GM19324 (cell line): ENCODE measurements at regions not wholly inside any gene's neighbourhood (a gene's known extent, or its start where the extent isn't known, plus 50 kb on each side); places are given as distances from the start of the nearest gene placed in this dataset.

Source experiments
- ATAC-seq: cut with Tn5 transposase; IDR thresholded peaks from one replicate; pipeline ENCODE4 v1.9.1; 2021; ENCODE audit warnings: mild to moderate bottlenecking, moderate library complexity; ENCODE audit not compliant: unreplicated experiment, low FRiP score

DNA sequence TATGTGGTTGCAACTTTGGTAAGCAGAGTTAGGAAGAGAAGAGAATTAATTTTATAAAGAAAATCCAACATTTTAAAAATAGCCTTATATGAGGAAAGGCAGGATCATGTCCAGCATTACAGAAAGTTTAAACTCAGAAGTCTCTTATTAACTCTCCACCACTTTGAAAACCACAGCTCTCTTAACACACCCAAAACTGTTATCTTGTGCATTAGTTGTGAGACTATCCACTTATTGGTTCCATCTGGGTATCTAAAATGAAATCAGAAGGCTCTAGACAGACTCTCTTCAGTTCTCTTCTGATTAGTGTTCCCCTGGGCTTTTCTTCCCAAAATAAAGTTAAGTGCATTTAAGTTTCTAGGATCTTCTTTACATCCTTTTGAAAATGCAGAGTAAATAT, 251.5 kb downstream of the TXNL1 start:
- ATAC-seq: no peak

GRCh38 chr18:56383349-56383748, 255.0 kb downstream of the TXNL1 start:
- ATAC-seq: no peak

DNA sequence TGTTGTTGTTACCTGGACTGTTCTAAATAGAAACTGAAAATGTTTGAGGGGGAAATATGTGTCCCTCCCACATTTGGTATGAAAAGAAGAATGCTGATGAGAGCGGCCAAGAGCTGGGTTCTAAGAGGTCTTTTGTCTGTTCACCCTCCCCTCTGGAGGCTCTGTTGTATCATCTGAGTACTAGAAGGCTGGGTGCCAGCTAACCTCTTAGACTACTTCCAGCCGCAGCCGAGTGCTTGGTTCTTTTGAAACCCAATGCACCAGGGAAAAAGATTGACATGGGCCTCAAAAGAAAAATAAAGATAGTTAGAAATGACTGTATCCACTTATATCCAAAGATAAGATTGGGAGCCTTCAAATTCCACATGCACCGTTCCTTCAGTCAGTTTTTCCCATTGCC, 255.9 kb downstream of the TXNL1 start:
- no peak for ATAC-seq

- ATAC-seq: no peak
Observed at GRCh38 chr18:56381196-56381595, 257.2 kb downstream of the TXNL1 start.

DNA sequence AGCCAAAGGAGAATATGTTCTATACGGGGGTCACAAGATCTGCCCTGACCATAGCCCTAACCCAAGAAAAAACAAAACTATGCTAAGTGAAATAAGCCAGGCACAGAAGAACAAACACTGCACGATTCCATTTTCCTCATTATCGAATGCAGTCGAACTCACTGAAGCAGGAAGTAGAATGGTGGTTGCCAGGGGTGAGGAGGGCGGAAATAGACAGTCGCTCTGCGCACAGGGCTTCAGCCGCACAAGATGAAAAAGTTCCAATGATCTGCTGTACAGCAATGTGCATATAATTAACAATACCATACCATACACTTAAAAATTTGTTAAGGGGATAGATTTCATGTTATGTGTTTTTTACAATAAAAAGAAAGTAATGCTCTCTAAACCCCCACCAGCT, 257.7 kb downstream of the TXNL1 start:
- no peak for ATAC-seq

DNA sequence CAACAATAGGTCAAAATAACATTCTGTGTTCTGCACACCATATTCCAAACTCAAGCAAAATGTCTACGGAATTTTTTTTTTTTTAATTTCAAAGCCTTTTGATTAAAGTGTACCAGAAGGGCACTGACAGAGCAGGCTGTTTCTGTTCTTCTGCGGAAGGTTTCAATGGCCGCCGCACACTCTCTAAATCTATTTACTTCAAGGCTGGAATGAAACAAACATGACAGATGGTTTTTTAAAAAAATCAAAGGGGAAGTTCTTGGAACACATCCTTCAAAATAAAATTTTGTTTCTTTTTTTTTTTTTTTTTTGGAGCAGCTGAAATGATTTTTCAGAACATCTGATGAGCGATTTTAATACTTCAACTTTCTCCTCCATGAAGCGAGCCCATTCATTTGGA, 259.1 kb downstream of the TXNL1 start:
- no peak for ATAC-seq

- no peak for ATAC-seq
Observed at GRCh38 chr18:56377231-56377630, 261.2 kb downstream of the TXNL1 start.

DNA sequence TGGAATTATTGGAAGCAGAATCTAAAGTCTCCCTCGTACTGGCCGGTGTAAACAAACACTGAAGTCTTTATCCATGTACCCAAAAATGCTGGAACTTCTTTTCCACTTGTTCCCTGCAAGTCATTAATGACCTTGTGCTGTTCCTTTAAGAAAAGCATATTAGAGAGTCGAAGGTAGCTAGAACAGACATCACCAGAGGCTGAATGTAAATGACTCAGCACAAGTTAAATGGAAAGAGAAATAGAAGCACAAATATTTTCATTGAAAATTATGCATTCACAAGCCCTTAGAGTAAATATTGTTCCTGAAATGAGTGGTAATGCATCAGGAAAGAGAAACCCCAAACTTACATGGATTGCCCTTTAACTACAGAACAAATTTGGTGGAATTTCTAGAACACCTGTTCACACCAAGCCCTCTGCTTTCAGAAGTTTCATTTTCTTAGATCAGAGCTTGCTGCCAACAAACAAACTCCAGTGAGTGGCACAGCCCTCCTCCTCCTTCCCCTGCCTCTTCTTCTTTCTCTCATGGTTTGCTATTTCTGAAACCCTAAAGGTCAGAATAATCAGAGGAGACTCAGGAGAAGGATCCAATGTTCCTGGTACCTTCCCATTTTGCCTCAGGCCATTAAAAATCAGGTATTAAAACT, 264.3 kb downstream of the TXNL1 start:
- ATAC-seq: no peak

DNA sequence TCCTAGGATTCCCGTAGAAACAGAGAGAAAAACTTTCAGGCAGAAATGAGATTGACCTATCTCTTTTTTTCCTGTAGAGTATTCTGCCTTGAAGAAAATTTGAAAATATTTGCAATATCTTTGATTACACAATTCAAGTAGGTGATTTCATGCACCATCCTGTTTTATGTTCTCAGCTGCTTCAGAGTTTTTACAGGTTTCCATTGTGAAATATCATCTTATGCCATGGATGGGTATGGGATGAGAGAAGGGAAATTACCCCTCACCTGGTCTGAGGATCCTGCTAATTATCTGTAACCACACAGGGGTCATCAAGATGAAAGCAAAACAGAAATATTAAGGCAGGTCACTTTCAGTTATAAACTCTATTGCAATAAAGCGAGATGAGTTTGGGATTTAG, 264.8 kb downstream of the TXNL1 start:
- ATAC-seq: no peak

- no peak for ATAC-seq
Observed at GRCh38 chr18:56368066-56368465, 270.3 kb downstream of the TXNL1 start.

GRCh38 chr18:56358608-56359280, 279.6 kb downstream of the TXNL1 start:
- no peak for ATAC-seq

DNA sequence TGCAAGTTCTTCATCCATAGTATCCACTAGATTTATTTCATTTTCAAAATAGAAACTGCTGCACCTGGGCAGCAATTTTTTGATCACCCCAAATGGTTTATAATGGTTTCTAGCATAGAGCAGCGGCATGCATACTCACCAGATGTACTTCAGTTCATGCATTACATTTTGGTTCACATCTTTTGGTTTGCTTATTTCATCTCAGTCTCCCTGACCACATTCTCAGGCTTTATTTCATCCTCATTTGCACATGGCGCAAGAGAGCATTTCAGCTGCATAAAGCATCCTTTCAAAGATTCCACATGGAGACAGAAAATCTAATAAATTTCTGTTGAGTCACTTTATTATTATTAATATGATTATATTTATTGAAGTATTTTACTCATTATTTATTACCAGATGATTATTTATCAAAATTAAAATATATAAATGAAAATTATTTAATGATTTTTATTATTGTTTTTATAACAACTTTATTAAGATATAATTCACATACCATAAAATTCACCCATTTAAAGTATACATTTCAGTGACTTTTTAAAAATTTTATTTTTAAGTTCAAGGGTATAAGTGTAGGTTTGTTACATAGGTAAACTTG, 284.6 kb downstream of the TXNL1 start:
- no peak for ATAC-seq

DNA sequence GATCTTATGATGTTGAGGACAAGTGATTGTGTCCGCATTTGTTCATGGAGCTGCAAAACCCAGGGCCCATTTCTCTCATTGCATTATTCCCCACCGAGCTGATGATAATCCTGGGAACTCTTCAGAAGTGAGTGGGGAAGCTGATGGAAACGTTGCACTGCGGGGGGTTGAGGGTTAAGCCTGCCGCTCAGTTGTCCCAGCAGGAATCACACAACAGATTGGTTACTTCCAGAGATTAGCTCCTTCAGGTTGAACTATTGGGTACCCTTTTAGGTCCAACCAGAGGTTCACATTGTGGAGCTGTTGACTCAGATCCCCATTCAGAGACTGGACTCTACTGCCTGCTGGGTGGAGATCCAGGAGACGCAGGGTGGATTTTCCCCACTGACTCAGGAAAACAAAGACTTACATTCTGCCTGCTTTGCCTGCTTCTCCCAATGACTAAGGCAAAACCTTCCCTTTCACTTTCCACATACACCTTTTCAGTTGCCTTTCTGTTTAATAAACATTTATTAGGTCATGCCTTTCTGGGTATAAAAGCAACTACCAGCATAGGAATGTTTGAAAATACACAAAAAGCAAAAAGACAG, 286.4 kb downstream of the TXNL1 start:
- ATAC-seq: no peak

DNA sequence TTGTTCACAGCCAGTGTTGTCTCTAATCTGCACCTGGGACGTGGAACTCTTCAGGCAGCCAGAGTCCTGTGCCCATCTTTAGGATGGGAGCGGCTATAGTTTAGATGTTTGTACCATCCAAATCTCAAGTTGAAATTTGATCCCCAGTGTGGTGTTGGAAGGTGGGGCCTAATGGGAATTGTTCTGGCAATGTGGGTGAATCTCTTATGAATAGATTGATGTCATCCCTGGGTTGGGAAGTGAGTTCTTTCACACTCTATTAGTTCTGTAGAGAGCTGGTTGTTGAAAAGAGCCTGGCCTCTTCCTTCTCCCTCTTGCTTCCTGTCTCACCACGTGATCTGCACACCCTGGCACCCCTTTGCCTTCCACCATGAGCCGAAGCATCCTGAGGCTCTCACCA, 300.9 kb downstream of the TXNL1 start:
- no peak for ATAC-seq

GRCh38 chr18:56333839-56334238, 304.6 kb downstream of the TXNL1 start:
- ATAC-seq: no peak

DNA sequence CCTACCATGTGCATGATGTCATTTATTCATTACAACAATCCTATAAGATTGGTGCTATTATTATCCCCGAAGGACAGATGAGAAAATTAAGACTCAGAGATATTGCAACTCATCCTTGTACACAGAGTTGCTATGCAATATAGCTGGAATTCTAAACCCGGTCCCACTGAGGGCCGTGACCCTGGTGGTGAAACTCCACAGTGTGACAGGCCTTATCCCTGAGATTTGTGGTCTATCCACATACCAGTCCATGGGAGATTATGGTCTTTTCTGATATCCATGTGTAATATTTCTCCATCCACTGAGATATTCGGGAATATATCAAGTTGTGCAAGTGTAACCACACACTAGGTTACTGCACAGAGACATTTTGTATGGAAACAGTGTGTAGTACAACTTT, 305.2 kb downstream of the TXNL1 start:
- no peak for ATAC-seq

- no peak for ATAC-seq
Observed at GRCh38 chr18:56332371-56332770, 306.0 kb downstream of the TXNL1 start.

GRCh38 chr18:56330366-56331110, 307.9 kb downstream of the TXNL1 start:
- ATAC-seq: no peak

DNA sequence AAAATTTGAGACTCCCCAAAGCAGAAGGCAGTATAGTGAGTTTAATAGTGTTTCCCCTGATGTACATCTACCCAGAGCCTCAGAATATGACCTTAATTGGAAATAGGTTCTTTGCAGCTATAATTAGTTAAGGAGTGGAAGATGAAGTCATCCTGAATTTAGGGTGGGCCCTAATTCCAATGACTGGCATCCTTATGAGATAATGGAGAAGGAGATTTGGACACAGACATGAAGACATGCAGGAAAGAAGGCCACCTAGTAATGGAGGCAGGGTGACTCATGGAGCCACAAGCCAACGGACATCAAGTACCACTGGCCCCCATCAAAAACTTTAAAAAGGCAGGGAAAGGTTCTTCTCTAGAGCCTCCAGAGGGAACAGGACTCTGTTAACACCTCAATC, 308.9 kb downstream of the TXNL1 start:
- ATAC-seq: no peak

GRCh38 chr18:56327191-56327885, 311.1 kb downstream of the TXNL1 start:
- no peak for ATAC-seq
